Tibial artery (tissue), 4 donors: ENCODE measurements at regions not wholly inside any gene's neighbourhood (a gene's known extent, or its start where the extent isn't known, plus 50 kb on each side); places are given as distances from the start of the nearest gene placed in this dataset.

Source experiments
- DNase-seq, 2 donors: peaks; one replicate each; pipeline ENCODE4 v3.0.0-alpha.2; 2019
- H3K27ac ChIP-seq, 2 donors: fragments of 200-600 bp; sonication (generic) in 1 of 2; 1 replicate in 1 of 2; 2 replicates in 1 of 2; pipeline ENCODE4 v1.5.1; 2018 to 2019; ENCODE audit warnings: mild to moderate bottlenecking in 1 of 2
- H3K27me3 ChIP-seq, 2 donors: fragments of 200-600 bp; sonication (generic) in 1 of 2; one replicate each; pipeline versions ENCODE4 v1.5.1 to v1.6.0; 2016 to 2019
- H3K36me3 ChIP-seq, 3 donors: fragments of 200-600 bp; sonication (generic) in 2 of 3; one replicate each; pipeline ENCODE4 v1.5.1; 2016 to 2019; ENCODE audit warnings: mild to moderate bottlenecking in 2 of 3
- H3K4me1 ChIP-seq, 4 donors: fragments of 200-600 bp; sonication (generic) in 2 of 4; 1 replicate in 3 of 4; 2 replicates in 1 of 4; pipeline ENCODE4 v1.5.1; 2016 to 2019
- H3K4me3 ChIP-seq, 2 donors: fragments of 200-600 bp; sonication (generic) in 1 of 2; 1 replicate in 1 of 2; 2 replicates in 1 of 2; pipeline ENCODE4 v1.5.1; 2018 to 2019; ENCODE audit warnings: mild to moderate bottlenecking in 2 of 2
- H3K9me3 ChIP-seq, 3 donors: fragments of 200-600 bp; sonication (generic) in 1 of 3; one replicate each; pipeline ENCODE4 v1.5.1; 2016 to 2019
- intact Hi-C: fragments of 100-400 bp; cut with DNase I; formaldehyde crosslinking; loops from one replicate; pipeline ENCODE4 v1.15.0; 2023; ENCODE audit warnings: low total_unique reads
- TF ChIP-seq, protein P1 (sequence below), 2 experiments: fragments of 200-600 bp in 1 of 2; fragments of 450-650 bp in 1 of 2; IDR thresholded peaks; one replicate each; pipeline ENCODE4 v1.5.1; 2017 to 2019; ENCODE audit warnings: antibody characterized with exemption in 2 of 2, mild to moderate bottlenecking in 1 of 2, moderate library complexity in 1 of 2

DNA sequence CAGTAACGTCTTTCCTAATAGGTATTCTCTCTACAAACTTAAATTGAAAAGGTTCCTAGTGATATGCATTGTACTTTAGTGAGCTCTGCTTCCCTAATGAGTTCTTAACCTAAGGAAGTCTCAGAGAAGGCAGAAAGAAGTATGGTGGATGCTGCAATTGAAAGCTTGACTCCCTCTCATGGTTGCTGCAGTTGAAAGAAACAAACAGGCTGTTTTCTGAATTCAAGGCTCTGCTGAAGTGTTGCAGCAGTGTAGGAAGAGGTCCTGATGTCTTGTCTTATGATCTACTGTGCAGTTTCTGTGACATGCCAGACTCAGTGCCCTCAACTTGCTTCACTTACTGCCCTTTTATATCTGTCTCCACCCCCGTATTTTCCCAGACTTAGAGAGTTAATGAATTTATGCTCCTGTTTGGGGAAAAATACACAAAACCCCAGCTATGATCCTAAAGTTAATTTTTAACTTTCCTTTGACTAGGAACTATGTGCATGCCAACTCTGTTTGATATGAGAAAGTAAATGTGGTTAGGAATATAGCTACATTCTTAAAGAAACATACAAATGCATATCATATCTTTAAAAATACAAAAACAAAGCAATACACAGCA lies 655.3 kb upstream of the FAM98A start:
- Histone ChIP-seq H3K27me3 (no peaks in the 10 kb centered on the region), H3K27ac (no peak overlapping the region), H3K9me3 (no peaks in the 10 kb centered on the region), H3K4me1 (no peaks in the 10 kb centered on the region), H3K36me3 (no peaks in the 10 kb centered on the region), H3K4me3 (no peak overlapping the region)
- TF ChIP-seq, protein P1, sequence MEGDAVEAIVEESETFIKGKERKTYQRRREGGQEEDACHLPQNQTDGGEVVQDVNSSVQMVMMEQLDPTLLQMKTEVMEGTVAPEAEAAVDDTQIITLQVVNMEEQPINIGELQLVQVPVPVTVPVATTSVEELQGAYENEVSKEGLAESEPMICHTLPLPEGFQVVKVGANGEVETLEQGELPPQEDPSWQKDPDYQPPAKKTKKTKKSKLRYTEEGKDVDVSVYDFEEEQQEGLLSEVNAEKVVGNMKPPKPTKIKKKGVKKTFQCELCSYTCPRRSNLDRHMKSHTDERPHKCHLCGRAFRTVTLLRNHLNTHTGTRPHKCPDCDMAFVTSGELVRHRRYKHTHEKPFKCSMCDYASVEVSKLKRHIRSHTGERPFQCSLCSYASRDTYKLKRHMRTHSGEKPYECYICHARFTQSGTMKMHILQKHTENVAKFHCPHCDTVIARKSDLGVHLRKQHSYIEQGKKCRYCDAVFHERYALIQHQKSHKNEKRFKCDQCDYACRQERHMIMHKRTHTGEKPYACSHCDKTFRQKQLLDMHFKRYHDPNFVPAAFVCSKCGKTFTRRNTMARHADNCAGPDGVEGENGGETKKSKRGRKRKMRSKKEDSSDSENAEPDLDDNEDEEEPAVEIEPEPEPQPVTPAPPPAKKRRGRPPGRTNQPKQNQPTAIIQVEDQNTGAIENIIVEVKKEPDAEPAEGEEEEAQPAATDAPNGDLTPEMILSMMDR (IDR thresholded peaks at IDR 0.05): no peak
- no peak for DNase-seq
- intact Hi-C loops: no loop called here

DNA sequence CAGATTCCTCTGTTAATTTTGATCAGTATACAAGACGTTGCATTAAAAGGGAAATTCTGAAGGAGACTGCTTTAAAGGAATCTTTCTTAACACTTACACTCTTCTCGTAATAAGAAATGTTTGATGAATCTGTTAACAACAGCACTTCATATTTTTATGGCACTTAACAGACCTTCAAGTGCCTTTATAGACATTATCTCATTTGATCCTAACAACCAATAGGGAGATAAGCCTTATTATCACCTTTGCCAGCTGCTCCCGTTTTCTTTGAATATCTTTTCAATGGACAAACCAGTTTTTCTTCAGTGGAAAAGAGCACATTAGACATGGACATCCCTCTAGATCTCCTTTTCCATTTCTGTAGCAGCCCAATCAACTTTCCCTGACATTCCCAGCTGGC lies 653.0 kb upstream of the FAM98A start:
- H3K27ac ChIP-seq: no peak overlapping the region

DNA sequence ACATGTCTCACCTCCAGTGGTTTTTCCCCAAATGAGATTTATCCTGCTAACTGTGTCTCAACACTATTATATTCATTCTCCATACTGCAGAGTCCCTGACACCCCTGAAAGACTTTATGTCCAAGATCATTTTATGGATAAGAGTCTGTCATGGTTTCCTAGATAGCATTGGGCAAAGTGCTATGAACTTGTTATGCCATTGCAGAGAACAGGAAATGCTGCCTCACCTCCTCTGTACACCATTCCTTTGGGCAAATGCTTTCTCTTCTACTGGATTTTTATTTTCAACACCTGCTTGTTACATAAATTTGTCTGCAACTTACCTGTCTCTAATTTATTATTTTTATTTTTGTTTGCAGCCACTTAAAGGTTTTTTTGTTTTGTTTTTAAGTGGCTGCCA lies 652.5 kb upstream of the FAM98A start:
- Histone ChIP-seq H3K4me3 (no peak overlapping the region), H3K36me3 (no peaks in the 10 kb centered on the region), H3K4me1 (no peaks in the 10 kb centered on the region), H3K27me3 (no peaks in the 10 kb centered on the region), H3K9me3 (no peaks in the 10 kb centered on the region), H3K27ac (no peak overlapping the region)
- TF ChIP-seq, protein P1 (IDR thresholded peaks at IDR 0.05): no peak
- no peak for DNase-seq
- intact Hi-C loops: no loop called here

More for the DNA sequence above, 653.0 kb upstream of the FAM98A start:
- DNase-seq: no peak
- Histone ChIP-seq H3K4me3 (no peak overlapping the region), H3K4me1 (no peaks in the 10 kb centered on the region), H3K9me3 (no peaks in the 10 kb centered on the region), H3K27me3 (no peaks in the 10 kb centered on the region), H3K36me3 (no peaks in the 10 kb centered on the region)
- TF ChIP-seq, protein P1 (IDR thresholded peaks at IDR 0.05): no peak
- intact Hi-C loops: no loop called here

DNA sequence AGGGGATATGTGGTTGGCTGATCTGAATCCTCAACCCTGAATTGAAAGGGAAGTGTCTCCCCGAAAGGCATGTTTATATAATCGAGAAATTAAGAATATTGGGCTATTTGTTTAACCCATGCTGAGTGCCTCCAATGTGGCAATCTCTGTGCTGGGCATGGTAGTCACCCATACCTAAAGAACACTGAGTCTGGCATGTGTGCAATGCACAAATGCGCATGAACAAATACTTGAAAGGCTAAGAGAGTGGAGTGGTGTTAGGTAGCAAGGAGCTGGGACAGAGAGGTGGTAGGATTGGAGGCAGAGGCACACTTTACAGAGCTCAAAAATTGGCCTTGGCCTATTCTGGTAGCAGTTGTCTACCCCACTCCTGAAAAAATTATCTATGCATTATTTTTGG lies 645.1 kb upstream of the FAM98A start:
- no peaks in the 10 kb centered on the region for H3K27me3 ChIP-seq
- TF ChIP-seq, protein P1 (IDR thresholded peaks at IDR 0.05): no peak

DNA sequence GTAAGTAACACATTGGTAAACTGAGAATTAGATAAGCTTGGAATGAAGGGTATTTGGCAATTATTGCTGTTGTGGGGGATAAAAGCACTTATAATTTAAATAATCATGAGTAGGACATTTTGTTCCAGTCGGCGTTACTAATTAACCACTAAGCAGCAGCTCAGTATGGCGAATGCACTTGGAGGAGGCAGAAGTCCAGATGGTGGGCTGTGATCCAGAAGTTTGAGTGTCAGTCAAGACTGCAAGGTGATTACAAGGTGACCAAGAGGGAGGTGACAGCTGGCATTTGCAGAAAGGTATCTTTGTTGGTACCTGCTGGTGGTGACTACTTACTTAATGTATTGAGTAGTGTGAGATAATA lies 643.6 kb upstream of the FAM98A start:
- no peak overlapping the region for H3K27ac ChIP-seq
- H3K27me3 ChIP-seq: no peaks in the 10 kb centered on the region
- no peak for DNase-seq
- no peaks in the 10 kb centered on the region for H3K4me1 ChIP-seq
- no peak overlapping the region for H3K4me3 ChIP-seq
- TF ChIP-seq, protein P1 (IDR thresholded peaks at IDR 0.05): no peak
- no peaks in the 10 kb centered on the region for H3K9me3 ChIP-seq
- intact Hi-C loops: no loop called here
- H3K36me3 ChIP-seq: no peaks in the 10 kb centered on the region

More for the DNA sequence above, 645.1 kb upstream of the FAM98A start:
- DNase-seq: no peak
- no peaks in the 10 kb centered on the region for H3K4me1 ChIP-seq
- no peak overlapping the region for H3K27ac ChIP-seq
- H3K36me3 ChIP-seq: no peaks in the 10 kb centered on the region
- no peak overlapping the region for H3K4me3 ChIP-seq
- no peaks in the 10 kb centered on the region for H3K9me3 ChIP-seq
- intact Hi-C loops: no loop called here
